Memory B cell (primary cell): ENCODE measurements at regions not wholly inside any gene's neighbourhood (a gene's known extent, or its start where the extent isn't known, plus 50 kb on each side); places are given as distances from the start of the nearest gene placed in this dataset.
A peak's percentile ranks its signal among the peaks of the same experiment; 100 is the strongest.

Source experiments
- ATAC-seq: fragments of 150-1000 bp; cut with Tn5 transposase; 2 replicates; pipeline ENCODE4 v1.10.0; 2021; ENCODE audit warnings: low read depth, mild to moderate bottlenecking, moderate library complexity
- DNase-seq, 2 donors: peaks; one replicate each; pipeline ENCODE4 v3.0.0; 2022; ENCODE audit warnings: low spot score in 2 of 2
- H3K27ac Mint-ChIP-seq: one replicate; pipeline ENCODE4 v1.8.0; 2022; ENCODE audit warnings: mild to moderate bottlenecking, moderate library complexity, mixed read lengths
- H3K27me3 Mint-ChIP-seq: one replicate; pipeline ENCODE4 v1.8.0; 2022; ENCODE audit warnings: mixed read lengths
- H3K36me3 Mint-ChIP-seq: one replicate; pipeline ENCODE4 v1.8.0; 2022; ENCODE audit warnings: mild to moderate bottlenecking, mixed read lengths
- H3K4me1 Mint-ChIP-seq: one replicate; pipeline ENCODE4 v1.8.0; 2022; ENCODE audit warnings: mixed read lengths
- H3K4me3 Mint-ChIP-seq: one replicate; pipeline ENCODE4 v1.8.0; 2022; ENCODE audit warnings: mild to moderate bottlenecking, moderate library complexity, mixed read lengths
- H3K9me3 Mint-ChIP-seq: one replicate; pipeline ENCODE4 v1.8.0; 2022; ENCODE audit warnings: mixed read lengths

GRCh38 chr18:34970106-34970505 is 71.1 kb upstream of the MAPRE2 start:
- Mint-ChIP-seq H3K27me3 (peaks cover 19% of the 10 kb centered on the region), H3K4me1 (peaks cover 3% of the 10 kb centered on the region), H3K9me3 (no peaks in the 10 kb centered on the region), H3K27ac (no peak overlapping the region), H3K4me3 (no peak overlapping the region), H3K36me3 (no peaks in the 10 kb centered on the region)
- ATAC-seq (no peak), DNase-seq (no peak)

- Mint-ChIP-seq H3K36me3 (no peaks in the 10 kb centered on the region), H3K4me3 (no peak overlapping the region), H3K4me1 (peaks cover 3% of the 10 kb centered on the region), H3K9me3 (no peaks in the 10 kb centered on the region), H3K27ac (no peak overlapping the region), H3K27me3 (peaks cover 19% of the 10 kb centered on the region)
- ATAC-seq, result no peak
- no peak for DNase-seq
Measured at GRCh38 chr18:34971313-34971712, 69.9 kb upstream of the MAPRE2 start.

GRCh38 chr18:34972765-34973414 is 68.3 kb upstream of the MAPRE2 start:
- H3K27ac Mint-ChIP-seq, result no peak overlapping the region
- no peak for DNase-seq
- H3K27me3 Mint-ChIP-seq, result peaks cover 17% of the 10 kb centered on the region
- H3K9me3 Mint-ChIP-seq, result no peaks in the 10 kb centered on the region
- ATAC-seq, result no peak
- H3K36me3 Mint-ChIP-seq, result no peaks in the 10 kb centered on the region
- no peak overlapping the region for H3K4me3 Mint-ChIP-seq
- H3K4me1 Mint-ChIP-seq, result peaks cover 5% of the 10 kb centered on the region

- no peak overlapping the region for H3K27ac Mint-ChIP-seq
- H3K27me3 Mint-ChIP-seq, result peaks cover 12% of the 10 kb centered on the region
- H3K36me3 Mint-ChIP-seq, result no peaks in the 10 kb centered on the region
- ATAC-seq, result no peak
- no peaks in the 10 kb centered on the region for H3K9me3 Mint-ChIP-seq
- peak overlapping the region; percentile 87 for H3K4me3 Mint-ChIP-seq
- no peak for DNase-seq
- peaks cover 17% of the 10 kb centered on the region for H3K4me1 Mint-ChIP-seq
Measured at GRCh38 chr18:34976123-34976522, 65.1 kb upstream of the MAPRE2 start.

GRCh38 chr18:34976534-34976898 is 64.7 kb upstream of the MAPRE2 start:
- Mint-ChIP-seq H3K27ac (no peak overlapping the region), H3K4me3 (peak overlapping the region; percentile 87), H3K36me3 (no peaks in the 10 kb centered on the region), H3K27me3 (peaks cover 10% of the 10 kb centered on the region), H3K4me1 (peaks cover 17% of the 10 kb centered on the region), H3K9me3 (no peaks in the 10 kb centered on the region)
- DNase-seq (no peak), ATAC-seq (no peak)

- peak; percentile 52 to 69 for DNase-seq
- Mint-ChIP-seq H3K27ac (no peak overlapping the region), H3K4me3 (peak overlapping the region; percentile 87), H3K36me3 (no peaks in the 10 kb centered on the region), H3K4me1 (peaks cover 17% of the 10 kb centered on the region), H3K27me3 (peaks cover 10% of the 10 kb centered on the region), H3K9me3 (no peaks in the 10 kb centered on the region)
- ATAC-seq, result peak; percentile 86
Measured at GRCh38 chr18:34976899-34977837, 64.0 kb upstream of the MAPRE2 start.

GRCh38 chr18:34977838-34978532 is 63.2 kb upstream of the MAPRE2 start:
- Mint-ChIP-seq H3K27me3 (peaks cover 7% of the 10 kb centered on the region), H3K36me3 (no peaks in the 10 kb centered on the region), H3K4me3 (peak overlapping the region; percentile 87), H3K4me1 (peaks cover 17% of the 10 kb centered on the region), H3K27ac (no peak overlapping the region), H3K9me3 (no peaks in the 10 kb centered on the region)
- ATAC-seq (peak; percentile 37), DNase-seq (peak in 1 of 2 donors; percentile 33)

GRCh38 chr18:34978533-34978893 is 62.7 kb upstream of the MAPRE2 start:
- no peak for ATAC-seq
- Mint-ChIP-seq H3K4me1 (peaks cover 17% of the 10 kb centered on the region), H3K4me3 (peak overlapping the region; percentile 87), H3K27me3 (peaks cover 4% of the 10 kb centered on the region), H3K36me3 (no peaks in the 10 kb centered on the region), H3K27ac (no peak overlapping the region), H3K9me3 (no peaks in the 10 kb centered on the region)
- DNase-seq, result no peak

GRCh38 chr18:34978953-34979608 is 62.1 kb upstream of the MAPRE2 start:
- no peak overlapping the region for H3K27ac Mint-ChIP-seq
- H3K4me1 Mint-ChIP-seq, result peaks cover 17% of the 10 kb centered on the region
- H3K4me3 Mint-ChIP-seq, result peak overlapping the region; percentile 87
- no peaks in the 10 kb centered on the region for H3K36me3 Mint-ChIP-seq
- no peaks in the 10 kb centered on the region for H3K9me3 Mint-ChIP-seq
- DNase-seq (no peak), ATAC-seq (no peak)
- peaks cover 4% of the 10 kb centered on the region for H3K27me3 Mint-ChIP-seq

GRCh38 chr18:34981487-34981886 is 59.7 kb upstream of the MAPRE2 start:
- Mint-ChIP-seq H3K27ac (no peak overlapping the region), H3K27me3 (peaks cover 1% of the 10 kb centered on the region), H3K4me3 (no peak overlapping the region), H3K36me3 (no peaks in the 10 kb centered on the region), H3K4me1 (peaks cover 17% of the 10 kb centered on the region), H3K9me3 (no peaks in the 10 kb centered on the region)
- DNase-seq, result no peak
- ATAC-seq, result no peak

GRCh38 chr18:34985963-34986362 is 55.2 kb upstream of the MAPRE2 start:
- Mint-ChIP-seq H3K9me3 (no peaks in the 10 kb centered on the region), H3K27ac (no peak overlapping the region), H3K27me3 (peaks cover 2% of the 10 kb centered on the region), H3K36me3 (no peaks in the 10 kb centered on the region), H3K4me1 (peaks cover 3% of the 10 kb centered on the region), H3K4me3 (no peak overlapping the region)
- DNase-seq (no peak), ATAC-seq (no peak)

GRCh38 chr18:34990597-34990996 is 50.6 kb upstream of the MAPRE2 start:
- Mint-ChIP-seq H3K36me3 (no peaks in the 10 kb centered on the region), H3K27me3 (peaks cover 13% of the 10 kb centered on the region), H3K4me1 (peaks cover 3% of the 10 kb centered on the region), H3K4me3 (no peak overlapping the region), H3K9me3 (no peaks in the 10 kb centered on the region), H3K27ac (no peak overlapping the region)
- no peak for ATAC-seq
- DNase-seq, result no peak

GRCh38 chr18:34991152-34991551 is 50.1 kb upstream of the MAPRE2 start:
- DNase-seq (no peak), ATAC-seq (no peak)
- Mint-ChIP-seq H3K27me3 (peaks cover 14% of the 10 kb centered on the region), H3K4me3 (no peak overlapping the region), H3K36me3 (no peaks in the 10 kb centered on the region), H3K27ac (no peak overlapping the region), H3K4me1 (peaks cover 3% of the 10 kb centered on the region), H3K9me3 (no peaks in the 10 kb centered on the region)
